Islet precursor cell (in vitro differentiated cells): ENCODE measurements at regions not wholly inside any gene's neighbourhood (a gene's known extent, or its start where the extent isn't known, plus 50 kb on each side); places are given as distances from the start of the nearest gene placed in this dataset.

ENCODE experiments used
- DNase-seq: peaks from one replicate; pipeline ENCODE4 v3.0.0-alpha.2; 2018

DNA sequence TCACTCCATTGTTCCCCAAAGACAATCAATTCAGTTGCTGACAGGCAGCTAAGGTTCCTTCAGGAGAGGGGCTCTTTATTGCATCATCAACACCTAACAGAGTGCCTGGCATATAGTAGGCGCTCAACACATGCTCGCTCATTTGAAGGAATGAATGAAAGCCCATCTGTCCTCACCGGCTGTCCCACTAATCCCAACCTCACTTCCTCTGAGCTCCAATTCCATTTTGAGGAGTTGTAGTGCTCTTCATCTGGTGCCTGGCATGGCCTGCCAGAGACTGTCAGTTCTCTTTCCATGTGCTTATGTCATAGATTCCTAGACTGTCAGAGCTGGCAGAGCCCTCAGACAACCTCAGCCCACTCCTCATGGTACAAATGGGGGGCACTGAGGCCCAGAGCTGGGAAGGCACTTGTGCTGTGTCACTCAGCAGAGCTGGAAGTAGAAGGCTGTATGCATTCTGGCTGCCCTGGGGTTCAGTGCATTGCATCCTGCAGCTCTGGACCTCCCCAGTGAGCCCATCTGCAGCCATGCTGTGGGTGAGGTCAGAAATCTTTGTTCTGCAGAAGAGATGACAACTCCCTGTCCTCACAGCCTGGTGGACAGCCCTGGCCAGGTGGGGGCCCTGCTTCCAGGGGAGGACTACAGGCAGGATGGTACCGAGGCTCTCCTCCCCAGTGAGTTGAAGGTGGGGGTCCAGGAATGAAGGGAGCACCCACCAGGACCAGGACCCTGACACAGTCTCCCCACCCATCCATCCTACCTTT, 134.9 kb upstream of the PJA1 start:
- DNase-seq = no peak

DNA sequence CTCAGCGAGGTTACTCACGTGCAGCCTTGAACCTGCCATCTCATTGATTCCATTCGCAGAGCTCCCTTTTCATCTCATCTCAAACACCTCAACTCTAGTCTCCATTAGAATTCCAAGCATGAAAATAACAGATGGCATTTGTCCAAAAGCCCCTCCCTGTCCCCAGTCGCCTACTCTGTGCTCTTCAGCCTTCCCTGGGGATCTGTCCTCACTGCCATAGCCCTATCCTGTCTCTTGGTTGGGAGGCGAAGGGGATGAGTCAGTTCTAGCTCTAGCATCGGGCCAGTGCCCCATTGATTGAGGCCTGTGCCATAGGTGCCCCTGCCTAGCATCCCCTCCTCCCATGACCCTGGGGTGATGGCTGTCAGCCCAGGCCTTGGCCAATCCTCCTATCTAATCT, 134.0 kb upstream of the PJA1 start:
- no peak for DNase-seq

DNA sequence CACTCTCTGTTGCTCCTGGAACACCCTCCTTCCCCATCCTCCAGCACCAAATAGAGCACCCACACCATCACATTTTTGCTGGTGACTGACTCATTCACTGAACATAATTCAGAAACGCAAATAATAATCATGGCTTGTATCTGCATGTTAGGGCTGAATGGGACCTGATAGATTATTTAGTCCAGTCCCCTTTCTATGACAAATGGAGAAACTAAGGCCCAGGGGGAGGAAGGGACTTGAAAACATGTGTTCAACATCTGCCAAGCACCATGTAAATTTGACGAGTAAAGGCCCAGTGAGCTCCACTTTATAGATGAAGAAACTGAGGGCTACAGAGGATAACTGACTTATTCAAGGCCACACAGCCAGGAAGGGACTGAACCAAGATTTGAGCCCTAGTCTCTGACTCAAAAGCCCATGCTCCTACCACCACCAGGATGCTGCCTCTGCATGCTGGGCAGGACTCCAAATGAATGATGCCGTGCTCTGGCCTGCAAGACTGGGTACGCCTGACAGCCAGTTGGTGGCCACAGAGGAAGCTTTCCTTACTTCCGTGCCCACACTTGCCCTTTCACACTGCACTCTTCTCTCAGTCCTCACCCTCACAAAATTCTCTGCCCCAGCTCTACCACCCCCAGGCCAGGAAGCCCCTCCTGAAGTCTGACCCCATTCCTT, 133.3 kb upstream of the PJA1 start:
- DNase-seq = no peak

- no peak for DNase-seq
These were observed 132.3 kb upstream of the PJA1 start for GRCh38 chrX:69297506-69297905.

DNA sequence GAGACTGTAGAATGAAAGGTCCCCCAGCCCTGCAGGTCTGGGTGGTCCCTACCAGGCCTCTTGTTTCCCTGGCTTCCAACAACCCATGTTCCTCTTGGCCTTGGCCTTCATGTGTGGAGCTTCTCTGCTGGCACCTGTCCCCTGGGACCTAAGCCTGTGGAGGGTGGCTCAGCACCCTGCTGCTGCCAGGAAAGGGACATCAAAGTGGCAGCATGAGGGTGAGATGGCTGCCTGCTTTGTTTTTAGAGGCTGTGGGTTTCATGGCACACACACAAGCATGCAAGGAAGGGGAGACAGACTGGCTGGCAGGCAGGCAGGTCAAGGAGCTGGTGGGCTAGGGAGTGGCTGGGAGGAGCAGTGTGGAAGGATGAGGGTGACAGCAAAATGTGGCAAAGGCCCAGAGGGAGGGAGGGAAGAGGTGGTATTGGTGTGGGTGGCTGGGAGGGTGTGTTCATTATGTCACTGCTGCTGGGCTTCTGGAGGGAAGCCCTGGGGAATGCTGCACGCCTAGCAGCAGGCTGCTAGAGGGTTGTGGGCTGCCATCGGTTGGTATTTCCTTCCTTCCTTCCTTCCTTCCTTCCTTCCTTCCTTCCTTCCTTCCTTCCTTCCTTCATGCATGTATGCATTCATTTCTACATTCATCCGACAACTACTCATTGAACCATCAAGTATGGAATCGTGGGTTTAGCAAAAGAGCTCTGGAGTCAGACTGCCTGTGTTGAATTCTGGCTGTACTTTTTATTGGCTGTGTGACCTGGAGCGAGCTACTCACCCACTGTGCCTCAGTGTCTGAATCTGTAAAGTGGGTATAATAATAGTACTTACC, 128.7 kb upstream of the PJA1 start:
- DNase-seq = no peak

GRCh38 chrX:69291116-69291515, 125.9 kb upstream of the PJA1 start:
- no peak for DNase-seq

- DNase-seq = no peak
These were observed 125.0 kb upstream of the PJA1 start for GRCh38 chrX:69290292-69290691.

- DNase-seq = no peak
These were observed 124.5 kb upstream of the PJA1 start for GRCh38 chrX:69289793-69290123.

- DNase-seq = no peak
These were observed 124.0 kb upstream of the PJA1 start for GRCh38 chrX:69289046-69289792.

- DNase-seq = no peak
These were observed 121.8 kb upstream of the PJA1 start for GRCh38 chrX:69287095-69287494.

- no peak for DNase-seq
These were observed 121.3 kb upstream of the PJA1 start for GRCh38 chrX:69286565-69286906.

DNA sequence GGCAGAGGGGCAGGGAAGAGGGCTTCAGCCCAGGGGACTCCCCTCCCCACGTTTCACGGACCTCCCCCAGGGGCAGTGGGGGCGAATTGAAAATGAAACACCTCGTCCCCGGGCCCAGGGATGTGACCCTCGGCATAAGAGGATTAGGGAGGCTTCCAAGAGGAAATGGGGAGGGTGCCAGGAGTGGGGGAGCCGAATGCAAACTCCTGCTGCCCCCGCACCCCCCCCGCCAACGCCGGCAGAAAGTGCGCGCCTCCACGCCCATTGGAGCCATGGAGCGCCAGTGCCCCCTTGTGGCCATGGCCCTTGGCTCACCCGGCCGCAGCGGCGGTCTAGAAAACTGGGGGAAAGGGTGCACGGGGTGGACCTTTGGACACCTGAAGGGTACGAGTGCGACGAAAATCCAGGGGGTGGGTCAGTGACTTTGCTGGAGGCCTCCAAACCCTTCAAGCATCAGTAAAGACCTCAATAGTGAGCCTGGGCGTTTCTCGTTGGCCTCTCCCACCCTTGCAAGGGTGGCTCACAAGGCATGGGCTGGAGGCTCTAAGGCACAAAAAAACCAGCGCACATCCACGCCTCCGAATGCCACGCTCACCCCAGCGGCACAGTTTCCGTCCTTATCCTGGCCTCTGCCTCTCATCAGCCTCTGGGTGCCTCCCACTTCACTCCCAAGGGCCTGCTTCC, 120.8 kb upstream of the PJA1 start:
- no peak for DNase-seq

GRCh38 chrX:69285401-69285877, 120.2 kb upstream of the PJA1 start:
- no peak for DNase-seq

- DNase-seq = no peak
These were observed 119.2 kb upstream of the PJA1 start for GRCh38 chrX:69284491-69284890.

DNA sequence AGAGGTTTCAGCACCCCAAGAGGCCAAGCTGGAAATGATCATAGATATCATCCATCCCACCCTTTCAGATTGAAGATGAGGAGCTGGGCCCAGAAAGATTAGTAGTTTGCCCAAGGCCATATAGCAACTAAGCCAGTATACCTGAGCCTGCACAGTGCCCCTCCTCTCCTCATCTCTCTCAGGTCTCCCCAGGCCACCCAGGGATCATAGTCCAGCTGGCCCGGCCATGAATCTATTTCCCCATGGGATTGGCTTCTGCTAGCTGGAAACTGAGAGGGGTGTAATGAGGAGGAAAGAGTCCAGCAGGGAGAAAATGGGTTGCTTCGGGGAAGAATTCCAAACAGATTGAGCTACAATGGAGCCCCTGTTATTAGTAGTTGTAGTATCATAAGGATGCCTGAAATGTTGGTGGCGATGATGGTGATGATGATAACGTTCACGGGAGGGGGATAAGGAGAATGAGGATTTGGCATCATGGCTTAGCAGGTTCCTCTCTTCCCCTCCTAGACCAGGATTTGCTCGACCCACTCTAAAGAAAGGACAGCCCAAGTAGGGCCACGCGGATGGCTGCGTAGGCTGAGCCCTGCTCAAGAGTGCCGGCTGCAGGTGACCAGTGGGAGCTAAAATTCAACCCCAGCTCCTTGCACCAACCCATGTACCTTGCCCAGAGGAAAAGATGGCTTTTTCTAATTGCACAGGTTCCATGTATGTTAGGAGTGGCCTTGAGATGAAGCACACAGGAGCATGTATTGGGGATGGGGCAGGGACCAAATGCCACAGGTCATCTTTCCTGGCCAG, 117.8 kb upstream of the PJA1 start:
- DNase-seq = no peak

- no peak for DNase-seq
These were observed 115.7 kb upstream of the PJA1 start for GRCh38 chrX:69280933-69281332.

DNA sequence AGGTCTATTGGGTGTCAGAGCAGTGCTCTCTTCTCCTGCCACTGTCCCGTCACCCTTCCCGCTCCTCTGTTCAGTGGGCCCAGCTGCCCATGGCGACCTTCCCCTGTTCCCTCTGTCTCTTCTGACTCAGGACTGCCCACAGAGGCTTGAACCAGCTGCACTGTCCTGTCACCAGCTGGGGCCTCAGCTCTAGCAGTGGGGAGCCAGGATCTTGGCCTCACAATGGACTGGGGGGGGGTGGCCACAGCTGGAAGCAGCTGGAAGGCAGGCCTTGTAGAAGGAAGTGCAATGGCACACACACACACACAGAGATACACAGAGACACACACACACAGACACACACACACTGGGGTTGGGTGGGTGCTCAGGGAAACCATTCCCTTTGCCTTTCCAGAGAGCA, 114.0 kb upstream of the PJA1 start:
- DNase-seq = no peak

DNA sequence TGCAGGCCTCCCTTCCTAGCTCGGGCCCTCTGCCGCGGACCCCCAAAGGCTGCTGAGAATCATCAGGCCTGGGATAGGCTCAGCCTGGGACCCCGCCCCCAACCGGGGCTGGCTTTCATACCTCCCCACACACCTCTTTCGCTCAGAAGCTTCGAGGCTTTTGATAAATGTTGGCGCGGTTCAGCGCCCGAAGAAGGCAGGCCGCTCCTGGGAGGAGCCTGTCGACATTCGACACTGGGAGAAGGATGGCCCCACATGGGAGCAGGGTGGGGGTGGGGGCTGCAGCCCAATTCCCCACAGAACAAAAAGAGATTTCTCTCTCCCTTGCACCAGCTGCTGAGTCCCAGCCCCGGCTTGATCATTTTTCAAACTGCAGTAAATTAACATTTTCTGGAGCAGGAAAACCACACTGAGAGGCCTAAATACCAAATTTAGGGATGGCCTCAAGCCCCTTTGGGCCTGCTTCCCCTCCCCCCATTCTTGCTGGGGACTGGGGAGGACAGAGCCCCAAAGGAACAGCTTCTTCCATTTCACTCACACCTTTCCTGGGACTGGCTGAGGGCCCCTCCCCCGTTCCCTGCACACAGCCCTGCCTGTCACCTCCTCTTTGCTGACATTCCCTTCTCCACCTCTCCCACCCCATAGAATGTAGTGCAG, 112.9 kb upstream of the PJA1 start:
- DNase-seq = no peak

GRCh38 chrX:69277369-69277990, 112.2 kb upstream of the PJA1 start:
- DNase-seq = no peak

- no peak for DNase-seq
These were observed 103.4 kb upstream of the PJA1 start for GRCh38 chrX:69268611-69269010.

GRCh38 chrX:69264158-69264581, 98.9 kb upstream of the PJA1 start:
- DNase-seq = no peak
